COLO668 (cell line): ENCODE measurements at regions not wholly inside any gene's neighbourhood (a gene's known extent, or its start where the extent isn't known, plus 50 kb on each side); places are given as distances from the start of the nearest gene placed in this dataset.
"Not testable (repeated sequence)": the region's sequence is repeated elsewhere in the genome, so short reads cannot be mapped to it uniquely, and the experiment has no call there.

Experiments
- DNase-seq: peaks from one replicate; lab custom pipeline; 2025; ENCODE audit not compliant: unreplicated experiment; lab: John Stamatoyannopoulos, UW

DNA sequence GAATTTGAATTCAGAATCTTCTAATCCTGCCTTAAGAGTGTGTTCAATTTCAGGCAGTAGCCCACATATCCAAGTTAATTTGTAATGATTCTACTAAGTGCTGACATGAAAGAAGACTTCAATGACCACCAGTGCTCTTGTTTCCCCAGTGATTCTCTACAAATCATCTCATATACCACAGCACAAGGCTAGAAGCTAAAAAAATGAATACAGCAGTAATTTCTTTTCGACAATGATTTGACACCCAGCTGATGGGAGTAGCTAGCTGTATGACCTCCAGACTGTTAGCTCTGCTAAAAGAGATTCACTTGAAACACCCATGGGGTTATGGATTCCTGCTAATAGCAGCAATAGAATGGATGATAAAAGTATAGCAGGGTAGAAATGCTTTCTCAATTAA is 217.0 kb upstream of the TMEFF2 start:
- no peak for DNase-seq

DNA sequence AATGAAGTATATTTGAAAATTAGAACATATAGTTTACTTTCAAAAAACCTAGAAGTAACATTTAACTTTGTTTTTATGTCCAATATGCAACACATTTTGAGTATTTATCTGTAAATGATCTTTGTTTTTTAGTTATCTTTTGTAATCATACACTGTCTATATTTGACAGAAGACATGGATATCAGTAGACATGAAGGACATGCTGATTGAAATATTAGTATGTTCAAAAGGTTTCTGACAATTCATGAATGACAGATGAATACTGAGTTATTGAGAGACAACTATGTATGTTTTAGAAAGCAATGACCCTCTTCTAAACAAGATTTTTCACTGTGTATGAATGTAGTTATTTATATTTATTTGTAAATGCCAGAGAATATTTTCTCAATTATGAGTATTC is 215.6 kb upstream of the TMEFF2 start:
- no peak for DNase-seq

DNA sequence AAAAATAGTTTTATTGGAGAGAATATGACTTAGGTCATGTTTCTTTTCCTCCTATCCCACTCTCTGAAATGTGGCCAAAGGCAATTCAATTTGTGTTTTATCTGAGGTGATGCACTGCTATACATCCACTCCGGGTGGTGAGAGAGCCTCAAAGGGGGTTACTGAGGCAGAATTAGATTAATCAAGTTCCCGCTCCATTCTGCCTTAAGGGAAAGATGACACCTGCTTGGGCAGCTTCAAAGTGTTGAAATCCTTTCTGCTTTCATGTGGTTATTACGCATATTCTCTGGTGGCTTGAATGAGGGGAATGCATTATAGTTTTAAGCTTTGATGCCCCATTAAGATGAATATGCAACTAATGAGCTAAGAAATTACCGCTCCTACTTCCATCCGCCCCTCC is 213.0 kb upstream of the TMEFF2 start:
- no peak for DNase-seq

DNA sequence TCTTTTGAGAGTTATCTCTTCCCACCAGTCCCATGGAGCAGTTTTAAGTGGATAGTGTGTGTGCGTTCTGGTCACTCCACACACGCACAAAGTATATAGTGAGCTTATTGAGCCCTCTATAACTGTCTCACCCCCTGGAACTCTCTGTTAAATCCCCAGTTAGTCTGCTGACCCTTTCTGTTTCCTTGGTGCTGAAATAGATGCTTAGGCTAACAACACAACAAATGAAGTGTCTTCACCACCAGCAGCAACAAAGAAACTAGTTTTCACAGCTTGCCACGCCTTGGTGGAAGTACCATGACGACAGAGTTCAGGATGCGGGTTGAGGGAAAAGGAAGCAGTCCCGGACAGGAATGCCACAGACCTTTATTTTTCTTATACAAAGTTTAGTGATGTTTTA is 203.5 kb upstream of the TMEFF2 start:
- no peak for DNase-seq

DNA sequence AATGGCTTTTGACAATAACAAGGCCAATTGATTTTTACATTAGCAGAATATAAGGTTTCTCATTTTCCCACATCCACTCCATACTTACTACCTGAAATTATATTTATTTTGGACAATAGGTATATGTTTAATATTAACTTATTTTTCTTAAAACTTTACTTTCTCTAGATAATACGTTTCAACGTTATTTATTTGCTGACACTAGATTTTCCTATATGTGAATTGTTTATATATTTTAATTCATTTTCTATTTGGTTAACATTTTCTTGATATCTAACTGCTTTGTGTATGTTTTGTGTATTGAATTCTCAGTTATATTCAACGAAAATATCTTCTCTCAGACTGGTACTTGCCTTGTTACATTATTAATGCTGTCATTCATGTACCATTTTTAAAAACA is 199.9 kb upstream of the TMEFF2 start:
- DNase-seq: no peak

DNA sequence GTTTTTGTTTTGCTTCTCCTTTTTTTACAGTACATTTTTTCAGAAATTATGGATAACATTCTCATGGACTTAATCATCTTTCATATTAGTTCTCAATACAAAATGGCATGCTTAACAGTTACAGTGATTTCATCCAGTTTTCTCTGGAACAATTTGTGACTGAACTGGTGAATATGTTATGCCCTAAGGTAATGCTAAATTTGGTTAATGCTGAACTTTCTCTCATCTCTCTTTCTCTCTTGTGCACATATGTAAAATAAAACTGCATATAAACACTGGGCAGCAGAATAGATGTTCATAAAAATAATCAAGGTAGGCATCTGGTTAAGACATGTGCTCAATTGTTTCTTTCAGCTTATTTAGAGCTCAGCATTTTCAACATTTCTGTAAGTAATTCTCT is 196.3 kb upstream of the TMEFF2 start:
- no peak for DNase-seq

DNA sequence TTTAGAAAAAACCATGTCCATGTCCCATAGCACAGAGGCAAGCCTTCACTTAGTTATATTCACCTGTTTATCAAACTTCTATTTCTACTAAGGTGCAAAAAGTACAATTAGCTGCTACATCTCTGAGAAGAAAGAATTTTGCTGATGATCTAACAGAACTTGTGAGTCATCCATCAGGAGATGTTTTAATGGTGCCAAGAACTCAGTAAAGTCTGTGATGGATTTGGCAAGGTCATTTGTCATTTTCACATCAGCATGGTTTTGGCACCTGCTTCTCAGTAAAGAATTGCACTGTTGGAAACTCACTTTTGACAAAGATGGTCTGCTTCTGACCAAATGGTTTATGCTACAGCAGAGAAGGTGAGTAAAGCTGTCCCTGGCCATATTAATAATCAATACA is 195.7 kb upstream of the TMEFF2 start:
- DNase-seq: no peak

DNA sequence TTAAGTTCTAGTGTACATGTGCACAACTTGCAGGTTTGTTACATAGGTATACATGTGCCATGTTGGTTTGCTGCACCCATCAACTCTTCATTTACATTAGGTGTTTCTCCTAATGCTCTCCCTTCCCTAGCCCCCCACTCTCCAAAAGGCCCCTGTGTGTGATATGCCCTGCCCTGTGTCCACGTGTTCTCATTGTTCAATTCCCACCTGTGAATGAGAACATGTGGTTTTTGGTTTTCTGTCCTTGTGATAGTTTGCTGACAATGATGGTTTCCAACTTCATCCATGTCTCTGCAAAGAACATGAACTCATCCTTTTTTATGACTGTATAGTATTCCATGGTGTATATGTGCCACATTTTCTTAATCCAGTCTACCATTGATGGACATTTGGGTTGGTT is 189.5 kb upstream of the TMEFF2 start:
- DNase-seq: not testable (repeated sequence)

DNA sequence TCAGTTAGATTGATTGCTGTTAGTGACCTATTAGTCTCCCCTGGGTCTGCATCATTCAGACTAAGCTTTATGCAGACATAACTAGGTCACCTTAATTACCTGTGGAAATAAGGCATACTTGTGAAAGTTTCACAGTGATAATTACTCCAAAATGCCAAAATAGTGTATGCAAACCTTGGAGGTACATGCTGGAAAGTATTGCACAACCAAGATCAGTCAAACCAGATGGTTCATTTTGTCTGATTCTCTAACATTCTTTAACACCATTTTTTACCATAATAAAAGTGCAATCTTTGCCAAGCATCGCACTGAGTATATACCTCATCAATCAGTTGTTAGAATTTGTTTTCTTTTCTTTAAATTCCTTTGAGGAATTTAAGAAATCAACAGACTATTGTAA is 186.3 kb upstream of the TMEFF2 start:
- no peak for DNase-seq

DNA sequence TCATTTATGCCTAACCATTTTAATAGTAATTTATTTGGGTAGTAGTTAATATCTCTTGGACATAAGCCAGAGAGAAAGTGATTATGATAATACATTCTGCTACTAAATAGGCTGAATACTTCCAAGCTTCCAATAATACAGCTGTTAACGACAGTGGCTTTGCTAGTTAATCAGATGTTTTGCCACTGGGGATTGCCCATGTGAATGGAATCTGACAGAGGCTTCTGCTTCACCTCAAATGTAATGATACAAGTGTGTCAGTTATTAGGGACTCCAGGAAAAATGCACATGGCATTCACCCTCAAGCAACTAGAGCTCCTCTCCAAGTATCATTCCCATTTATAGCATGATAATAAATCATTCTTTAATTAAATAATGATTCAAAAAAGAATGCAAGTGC is 185.0 kb upstream of the TMEFF2 start:
- DNase-seq: no peak

DNA sequence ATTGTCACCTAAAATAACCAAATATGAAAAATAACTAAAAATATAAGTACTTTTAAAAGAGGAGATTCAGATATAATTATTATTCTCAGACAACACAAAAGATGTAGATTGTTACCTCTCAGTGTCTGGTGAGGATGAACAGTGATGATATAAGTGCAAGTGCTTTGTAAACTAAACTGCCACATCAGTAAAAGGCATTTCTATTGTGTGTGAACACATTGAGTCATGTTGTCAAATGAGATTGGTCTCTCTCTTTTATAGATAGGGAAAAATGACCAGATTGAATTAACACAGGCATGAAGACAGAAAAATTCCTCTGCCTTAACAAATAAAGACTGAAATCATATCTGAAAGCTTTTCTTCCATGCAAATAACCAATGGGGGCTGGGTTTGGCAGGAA is 182.4 kb upstream of the TMEFF2 start:
- DNase-seq: no peak

DNA sequence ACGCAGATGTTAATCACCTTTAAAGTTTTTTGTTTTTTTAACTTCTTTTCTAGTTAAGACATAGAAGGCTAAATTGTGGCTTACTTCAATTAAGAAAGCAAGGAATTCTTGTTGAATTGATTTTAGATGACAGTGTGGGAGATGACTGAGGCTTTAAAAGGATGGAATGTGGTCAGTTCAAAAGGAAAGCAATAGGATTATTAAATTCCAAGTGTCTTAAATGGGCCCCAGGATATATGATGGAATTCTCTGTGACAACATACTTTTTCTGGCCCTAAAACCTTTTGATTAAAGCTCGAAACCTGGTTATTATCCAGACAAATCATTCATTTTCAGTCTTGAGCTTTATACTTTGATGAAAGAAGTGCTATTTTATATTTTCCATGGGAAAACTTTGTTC is 179.0 kb upstream of the TMEFF2 start:
- DNase-seq: no peak

DNA sequence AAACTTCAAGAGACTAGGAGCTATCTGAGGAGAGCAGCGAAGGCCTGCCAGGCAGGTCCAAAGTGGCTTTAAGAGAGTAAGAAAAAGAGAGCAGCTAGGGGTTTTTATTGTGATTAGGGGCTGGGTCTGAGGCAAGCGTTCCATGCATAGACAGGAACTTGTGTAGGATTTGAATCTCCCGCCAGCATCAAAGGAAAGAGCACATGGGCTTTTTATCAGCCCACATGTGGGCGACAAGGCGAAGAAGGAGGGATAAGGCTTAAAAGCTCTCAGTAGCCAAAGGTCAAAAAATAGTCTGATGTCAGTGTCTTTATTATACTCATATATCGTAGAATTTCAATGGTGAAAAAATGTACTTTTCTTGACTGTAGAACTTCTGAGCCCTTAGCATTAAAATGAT is 178.5 kb upstream of the TMEFF2 start:
- DNase-seq: no peak

DNA sequence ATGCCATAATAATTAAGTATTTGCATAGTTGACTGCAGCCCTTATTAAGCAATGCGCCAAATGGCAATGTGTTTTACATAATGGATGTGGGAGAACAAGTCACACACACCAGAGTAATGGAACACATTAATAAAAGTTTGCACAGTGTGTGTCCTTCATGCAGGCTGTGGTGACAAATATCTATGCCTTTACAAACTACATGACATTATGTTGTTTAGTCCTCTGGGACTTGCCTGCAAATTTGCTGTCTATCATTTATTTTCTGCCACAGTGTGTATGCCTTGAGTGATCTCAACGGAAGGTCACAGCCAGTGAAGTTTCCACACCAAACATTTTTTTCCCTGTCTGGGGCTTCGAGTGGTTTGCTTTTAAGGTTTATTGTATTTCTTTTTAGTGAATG is 175.2 kb upstream of the TMEFF2 start:
- DNase-seq: no peak

DNA sequence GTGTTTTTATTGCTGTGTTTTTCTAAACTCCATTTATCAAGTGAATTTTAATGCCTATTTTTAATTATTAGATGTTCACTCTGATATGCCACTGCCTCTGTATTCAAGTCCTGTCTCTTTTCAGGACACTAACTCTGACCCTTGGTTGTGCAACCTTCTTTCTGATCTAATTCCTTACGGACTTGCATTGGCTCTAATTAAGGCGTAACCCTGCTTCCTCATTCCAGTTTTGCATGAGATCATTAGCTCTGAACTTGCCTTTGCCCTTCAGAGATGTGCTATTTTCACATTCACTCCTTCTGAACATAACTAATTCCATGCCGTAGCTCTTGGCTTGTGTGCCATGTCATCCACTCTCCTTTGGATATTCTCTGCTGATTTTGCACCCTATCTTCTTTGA is 162.5 kb upstream of the TMEFF2 start:
- no peak for DNase-seq

DNA sequence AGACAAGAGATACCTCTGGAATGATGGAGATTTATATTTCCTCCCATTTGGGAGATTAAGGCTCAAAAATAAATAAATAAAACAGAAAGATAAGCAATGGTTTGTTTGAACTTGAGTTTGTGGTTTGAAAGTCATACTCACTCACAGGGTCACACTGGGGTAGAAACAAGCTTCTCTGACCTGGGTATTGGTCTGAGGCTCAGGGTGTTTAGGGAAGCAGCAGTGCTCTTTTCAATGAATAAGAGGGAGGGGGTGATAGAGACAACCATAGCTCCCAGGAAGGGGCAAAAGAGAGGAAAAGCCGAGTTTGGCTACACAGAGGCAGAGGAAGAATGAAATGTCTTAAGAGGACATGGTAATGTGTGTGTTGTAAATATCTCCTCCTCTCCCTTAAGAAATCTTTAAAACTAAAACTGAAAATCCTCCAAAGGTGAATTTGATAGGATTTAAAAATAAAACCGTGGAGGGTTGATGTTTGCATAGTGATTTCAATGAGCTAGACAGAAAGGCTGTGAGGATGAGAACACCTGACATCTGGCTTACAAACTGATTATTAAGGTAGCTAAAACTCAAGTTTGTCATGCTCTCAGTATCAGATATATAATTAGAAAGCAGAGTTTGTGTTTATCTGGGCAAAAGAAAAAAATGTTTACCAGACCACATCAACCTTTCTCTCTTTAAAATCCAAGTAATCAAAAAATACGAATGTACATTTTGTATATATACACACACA is 159.9 kb upstream of the TMEFF2 start:
- DNase-seq: no peak

DNA sequence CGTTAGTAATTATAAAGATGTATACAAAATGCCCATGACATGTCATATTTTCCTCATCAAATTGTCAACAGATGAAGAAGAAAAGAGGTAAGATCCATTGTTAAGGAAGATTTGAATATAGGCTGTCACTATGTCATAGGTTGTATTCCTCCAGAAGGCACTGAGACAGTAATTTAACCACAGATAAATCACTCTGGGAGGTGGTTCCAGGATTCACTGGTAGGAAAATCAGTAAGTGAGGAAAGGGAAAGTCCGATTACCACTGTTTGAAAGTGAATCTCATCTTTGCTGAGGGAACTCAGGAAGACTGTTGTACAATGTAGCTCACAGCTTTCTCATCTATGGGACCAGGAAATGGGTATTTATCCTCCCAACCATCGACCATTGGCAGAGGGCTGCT is 152.8 kb upstream of the TMEFF2 start:
- DNase-seq: no peak

DNA sequence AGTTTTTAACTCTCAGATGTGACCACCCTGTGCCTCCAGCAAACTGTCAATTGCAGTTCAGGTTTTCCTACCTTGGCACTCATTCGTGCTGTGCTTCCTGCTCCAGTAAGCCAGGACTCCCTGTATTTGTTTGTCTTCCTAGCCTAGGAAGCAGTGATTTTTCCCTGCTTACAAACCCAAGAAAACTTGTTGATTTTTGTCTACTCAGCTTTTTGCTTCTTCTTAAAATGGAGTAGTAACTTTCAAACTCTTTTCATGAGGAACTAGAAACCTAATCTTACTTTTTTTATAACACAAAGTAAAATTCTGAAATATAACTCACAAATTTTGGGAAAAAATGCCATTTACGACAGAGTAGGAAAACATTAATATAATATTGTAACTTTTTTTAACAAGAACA is 150.6 kb upstream of the TMEFF2 start:
- DNase-seq: no peak

DNA sequence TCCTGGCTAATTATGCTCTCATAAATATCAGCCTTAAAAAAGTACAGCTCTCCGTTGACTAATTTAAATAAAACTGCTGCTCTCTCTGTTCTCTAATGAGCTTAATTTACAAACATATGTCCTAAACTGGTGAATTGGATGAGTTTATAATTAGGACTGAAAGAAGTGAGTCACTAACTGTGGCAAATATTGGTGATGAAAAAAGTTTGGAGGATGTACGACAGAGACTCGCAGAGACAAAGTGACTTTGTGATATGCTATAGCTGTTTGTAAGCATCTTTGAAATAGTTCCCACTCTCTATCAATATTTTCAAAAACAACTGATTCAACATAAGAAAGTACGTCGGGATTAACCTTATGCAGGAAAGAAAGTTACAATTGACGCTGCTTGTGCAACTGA is 138.9 kb upstream of the TMEFF2 start:
- no peak for DNase-seq

DNA sequence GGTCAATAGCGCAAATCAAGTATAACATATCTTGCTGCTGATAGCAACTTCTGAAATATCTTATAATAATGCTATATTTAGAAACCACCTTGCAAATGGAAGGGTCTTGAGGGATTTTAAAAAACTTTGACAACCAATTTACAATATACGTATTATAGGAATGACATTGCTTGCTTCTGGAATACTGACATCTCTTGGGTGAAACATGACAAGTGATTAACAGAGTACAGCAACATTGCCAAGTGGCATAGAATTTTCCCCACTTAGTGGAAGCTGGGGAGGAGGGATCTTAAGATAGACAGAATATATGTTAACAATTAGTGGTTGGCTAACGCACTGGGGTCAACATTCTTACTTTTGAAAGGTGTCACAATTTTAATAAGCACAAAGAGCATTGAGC is 133.6 kb upstream of the TMEFF2 start:
- DNase-seq: no peak

DNA sequence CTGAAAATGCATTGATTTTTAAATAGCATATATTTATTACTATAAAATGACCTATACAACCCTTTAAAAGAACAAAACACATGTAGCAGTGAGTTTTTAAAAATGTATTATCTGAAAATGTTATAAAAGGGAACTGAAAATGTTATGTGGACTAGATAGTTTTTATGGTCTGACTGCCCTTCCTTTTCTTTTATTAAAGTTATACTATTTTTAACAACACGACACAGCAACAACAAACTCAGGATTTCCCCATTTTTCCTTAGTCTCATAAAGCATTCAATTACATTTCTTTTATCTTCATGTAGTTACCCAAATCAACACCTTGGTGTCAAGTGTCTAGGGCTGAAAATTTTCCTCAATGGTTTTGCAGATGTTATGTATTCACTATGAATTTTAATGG is 132.8 kb upstream of the TMEFF2 start:
- DNase-seq: no peak

DNA sequence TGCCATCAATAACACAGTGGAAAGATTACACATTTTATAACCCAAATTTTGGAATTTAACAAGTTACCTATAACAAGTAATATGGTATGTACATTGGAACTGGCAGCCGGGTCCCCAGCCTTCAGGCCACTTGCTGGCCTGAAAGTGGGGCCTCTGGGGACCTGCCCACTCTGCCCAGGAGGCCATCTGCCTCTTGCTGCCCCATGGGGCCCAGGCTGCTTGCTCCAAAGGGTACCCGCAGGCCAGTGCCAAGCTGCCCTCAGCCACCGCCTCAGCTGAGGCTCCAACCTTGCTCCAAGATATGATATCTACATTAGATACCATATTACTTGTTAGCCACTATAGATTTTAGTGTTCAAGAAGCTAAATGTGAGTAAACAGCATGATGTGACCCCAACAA is 120.8 kb upstream of the TMEFF2 start:
- no peak for DNase-seq

DNA sequence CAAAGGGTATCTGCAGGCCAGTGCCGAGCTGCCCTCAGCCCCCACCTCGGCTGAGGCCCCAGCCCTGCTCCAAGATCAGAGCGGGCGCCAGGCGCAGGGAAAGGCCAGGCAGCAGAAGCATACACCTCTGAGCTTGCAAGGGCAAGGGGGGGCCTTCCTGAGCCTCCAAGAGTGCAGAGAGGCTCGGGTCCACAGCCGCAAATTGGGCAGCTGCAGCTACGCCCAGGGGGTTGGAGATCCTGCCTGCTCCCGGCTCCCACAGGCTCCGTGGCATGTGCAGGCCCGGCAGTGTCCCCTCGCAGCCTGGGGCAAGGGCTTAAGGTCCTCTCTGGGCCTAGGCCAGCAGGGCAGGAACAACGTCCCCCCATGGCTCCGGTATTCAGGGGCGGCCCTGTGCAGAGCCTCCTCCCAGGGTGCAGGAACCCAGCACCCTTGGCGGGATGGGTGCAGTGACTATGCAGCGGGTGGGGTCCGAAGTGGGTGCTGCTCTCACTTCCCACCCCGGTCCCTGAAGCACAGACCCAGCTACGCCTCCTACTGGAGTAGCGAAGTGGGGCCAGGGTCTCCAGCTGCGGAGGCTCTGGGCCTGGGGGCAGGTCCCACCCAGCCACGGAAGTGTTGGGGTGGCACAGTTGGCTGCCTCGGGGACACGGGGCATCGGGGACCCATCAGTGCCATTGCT is 120.2 kb upstream of the TMEFF2 start:
- DNase-seq: no peak
